ENCODE measurements at regions not wholly inside any gene's neighbourhood (a gene's known extent, or its start where the extent isn't known, plus 50 kb on each side); places are given as distances from the start of the nearest gene placed in this dataset.

DNA sequence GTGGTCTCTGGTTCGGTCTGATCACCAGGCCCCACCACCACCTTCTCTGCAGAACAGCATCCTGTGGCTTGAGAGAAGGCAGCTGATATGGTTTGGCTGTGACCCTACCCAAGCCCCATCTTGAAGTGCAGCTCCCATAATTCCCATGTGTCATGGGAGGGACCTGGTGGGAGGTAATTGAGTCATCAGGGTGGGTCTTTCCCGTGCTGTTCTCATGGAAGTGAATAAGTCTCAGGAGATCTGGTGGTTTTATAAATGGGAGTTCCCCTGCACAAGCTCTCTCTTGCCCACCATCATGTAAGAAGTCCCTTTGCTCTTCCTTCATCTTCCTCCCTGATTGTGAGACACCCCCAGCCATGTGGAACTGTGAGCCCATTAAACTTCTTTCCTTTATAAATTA, 352.3 kb upstream of the CDH5 start:
- no peak for DNase-seq (ENCODE audit: low spot score)

DNA sequence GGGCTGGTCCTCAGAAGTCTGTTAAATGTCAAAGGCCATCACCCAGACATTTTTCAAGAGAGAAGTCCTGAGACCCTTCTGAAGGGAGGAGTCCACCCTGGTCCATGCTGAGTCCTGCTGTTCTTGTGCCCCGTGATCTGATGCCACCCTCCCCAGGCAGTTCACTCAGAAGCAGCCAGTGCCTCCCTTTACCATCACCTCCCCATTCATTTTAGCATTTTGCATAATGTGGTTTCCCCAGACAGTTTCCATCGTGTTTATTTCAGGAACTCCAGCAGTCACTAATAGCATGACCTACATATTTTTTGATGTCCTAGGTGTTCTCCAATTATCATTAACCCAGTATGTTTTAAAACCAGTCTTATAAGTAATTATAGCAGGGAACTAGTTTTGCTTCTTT, 353.0 kb upstream of the CDH5 start:
- DNase-seq (ENCODE audit: low spot score) = no peak

DNA sequence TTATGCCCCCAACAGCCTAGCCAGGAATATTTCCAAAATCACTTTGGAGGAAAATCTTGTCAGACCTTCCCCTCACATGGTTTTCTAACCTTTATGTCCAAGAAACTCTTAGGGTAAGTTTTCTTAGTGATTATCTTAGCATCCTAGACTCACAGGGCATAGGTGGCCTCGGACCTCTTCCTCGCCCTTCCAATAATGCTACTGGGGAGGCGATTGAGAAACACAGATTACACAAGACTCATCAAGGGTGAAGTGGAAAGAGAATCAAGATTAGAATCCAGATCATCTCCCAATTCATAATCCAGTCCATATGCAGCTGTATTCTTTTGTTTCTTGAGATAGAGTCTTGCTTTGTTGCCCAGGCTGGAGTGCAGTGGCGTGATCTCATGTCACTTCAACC, 358.4 kb upstream of the CDH5 start:
- no peak for DNase-seq (ENCODE audit: low spot score)

DNA sequence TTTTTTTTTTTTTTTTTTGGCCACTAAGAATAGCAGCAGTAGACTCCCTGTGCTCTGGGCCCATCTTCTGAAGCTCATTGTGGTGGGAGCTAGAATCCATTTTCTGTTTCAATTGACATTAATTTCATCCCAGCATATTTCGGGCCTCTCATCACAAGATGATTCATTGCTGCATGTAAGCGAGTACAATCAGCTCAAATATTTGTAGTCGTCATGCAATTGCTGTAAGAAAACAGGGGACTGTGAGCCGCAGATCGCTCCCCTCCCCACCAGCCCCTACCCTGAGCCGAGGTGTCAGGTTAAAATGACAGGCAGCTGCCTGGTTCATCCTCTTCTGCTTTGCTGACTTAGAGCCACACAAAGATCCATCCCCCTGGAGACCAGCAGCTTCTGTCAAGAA, 358.8 kb upstream of the CDH5 start:
- DNase-seq (ENCODE audit: low spot score) = peak; percentile 70

DNA sequence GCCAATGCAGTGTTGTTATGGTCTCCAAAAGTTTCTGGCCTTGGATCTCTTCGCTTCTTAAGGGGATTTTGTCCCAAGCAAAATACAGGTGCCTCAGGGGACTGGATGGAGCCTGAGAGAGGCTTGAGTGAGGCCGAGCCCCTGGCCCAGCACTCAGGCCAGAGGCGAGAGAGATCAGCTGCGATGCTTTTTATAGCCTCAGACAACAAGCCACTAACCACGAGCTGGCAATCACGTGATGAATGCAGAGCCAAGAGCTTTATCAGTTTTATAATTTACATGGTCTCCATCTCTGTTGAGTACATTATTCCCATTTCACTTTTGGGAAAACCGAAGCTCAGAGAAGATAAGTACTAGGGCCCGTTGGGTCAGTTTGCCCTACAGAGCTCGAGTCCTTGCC, 360.0 kb upstream of the CDH5 start:
- no peak for DNase-seq (ENCODE audit: low spot score)

DNA sequence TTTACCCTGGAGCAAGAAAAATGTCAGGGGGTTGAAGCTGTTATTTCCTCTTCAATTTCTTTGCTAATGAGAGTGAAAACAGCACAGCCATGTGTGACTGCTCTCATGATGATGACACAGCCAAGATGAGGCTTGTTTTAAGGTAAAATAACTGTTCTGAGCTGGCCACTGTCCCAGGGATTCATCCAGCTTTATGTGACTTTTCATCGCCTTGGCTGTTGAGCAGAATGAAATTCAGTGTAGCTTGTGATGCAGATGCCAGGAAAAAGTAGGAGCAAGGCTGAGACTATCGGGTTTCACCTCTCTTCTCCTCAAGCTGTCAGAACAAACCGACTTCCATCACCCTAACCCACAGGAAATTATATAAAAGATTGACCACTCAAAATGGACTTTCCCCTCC, 361.8 kb upstream of the CDH5 start:
- DNase-seq (ENCODE audit: low spot score) = no peak

DNA sequence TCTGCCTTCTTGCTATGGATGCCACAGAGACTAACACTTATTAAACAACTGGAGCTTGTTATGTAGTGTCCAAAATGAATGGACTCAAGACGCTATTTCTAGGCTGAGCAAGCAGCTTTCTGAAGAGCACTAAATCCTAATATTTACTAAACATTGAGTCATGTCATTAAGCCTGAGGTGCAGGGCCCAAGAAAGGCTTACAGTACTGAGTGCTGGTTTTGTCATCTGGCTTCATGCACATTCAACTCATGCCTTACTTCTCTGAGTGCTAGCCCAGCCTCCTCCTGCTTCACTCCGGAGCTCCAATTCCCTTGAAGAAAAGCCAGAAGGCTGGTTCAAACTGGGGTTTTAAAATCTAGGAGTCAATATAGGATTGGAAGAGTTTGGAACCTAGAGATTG, 363.3 kb upstream of the CDH5 start:
- no peak for DNase-seq (ENCODE audit: low spot score)

DNA sequence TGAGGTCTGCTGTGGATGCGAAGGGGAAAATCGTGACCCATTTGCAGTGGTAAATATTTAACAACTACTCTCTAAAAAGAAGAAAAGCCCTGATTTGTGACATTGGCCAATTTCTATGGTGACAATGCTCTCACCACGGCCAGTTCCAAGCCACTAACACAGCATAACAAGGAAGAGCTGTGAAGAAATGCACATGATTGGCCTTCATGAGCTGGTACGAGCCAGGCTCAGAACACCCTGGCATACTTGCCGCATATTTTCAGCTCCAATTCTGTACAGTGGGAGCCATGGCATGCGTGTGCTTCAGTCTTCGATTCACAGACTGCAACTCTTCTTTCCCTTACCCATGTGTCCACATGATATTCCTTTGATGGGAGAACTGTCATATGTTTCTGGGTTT, 363.9 kb upstream of the CDH5 start:
- DNase-seq (ENCODE audit: low spot score) = no peak

DNA sequence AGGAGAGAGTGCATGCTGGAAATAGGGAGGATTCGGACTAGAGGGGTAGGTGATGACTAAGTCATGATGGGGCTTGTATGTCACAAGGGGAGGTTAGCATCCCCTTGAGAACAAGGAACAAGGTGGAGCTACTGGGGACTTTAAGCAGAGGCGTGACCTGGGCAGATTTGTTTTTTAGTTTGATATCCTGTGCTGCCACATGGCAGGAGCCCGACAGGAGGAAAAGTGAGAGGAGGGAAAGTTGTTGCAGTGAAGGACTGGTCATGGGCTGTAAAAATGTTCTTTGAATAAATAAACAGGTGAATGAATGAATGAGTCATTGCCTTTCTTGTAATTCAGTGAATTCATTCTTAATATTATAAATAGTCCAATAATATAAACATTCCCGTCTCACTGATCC, 365.1 kb upstream of the CDH5 start:
- no peak for DNase-seq (ENCODE audit: low spot score)

DNA sequence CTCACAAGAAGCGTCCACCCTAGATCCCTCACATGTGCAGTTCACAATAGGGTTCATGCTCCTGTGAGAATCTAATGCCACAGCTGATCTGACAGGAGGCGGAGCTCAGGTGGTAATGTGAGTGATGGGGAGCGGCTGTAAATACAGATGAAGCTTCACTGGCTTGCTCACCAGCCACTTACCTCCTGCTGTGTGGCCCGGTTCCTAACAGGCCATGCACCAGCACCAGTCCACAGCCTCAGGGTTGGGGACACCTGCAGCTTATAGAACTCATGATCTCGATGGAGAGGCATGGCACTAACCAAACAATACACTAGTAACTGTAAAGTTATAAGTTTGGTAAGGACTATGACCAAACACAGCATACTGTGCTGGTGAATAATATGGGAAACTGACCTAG, 368.0 kb upstream of the CDH5 start:
- DNase-seq (ENCODE audit: low spot score) = no peak

DNA sequence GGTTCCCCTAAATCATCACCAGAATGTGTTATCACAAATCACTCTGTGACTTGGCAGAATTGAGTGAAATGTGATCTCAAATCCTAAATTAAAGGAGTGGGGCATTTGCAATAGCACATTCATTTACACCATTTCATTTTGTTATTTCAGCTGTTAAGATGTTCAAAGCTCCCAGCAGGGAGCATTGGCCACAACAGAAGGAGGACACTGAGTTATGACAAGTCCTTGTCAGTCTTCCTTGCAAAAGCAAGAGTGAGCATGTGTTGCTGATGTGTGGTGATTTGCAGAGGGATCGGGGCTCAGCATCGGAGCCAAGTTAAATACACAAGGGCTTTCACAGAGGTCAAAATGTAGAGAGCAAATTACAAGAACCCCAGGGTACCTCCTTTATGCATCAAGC, 372.2 kb upstream of the CDH5 start:
- no peak for DNase-seq (ENCODE audit: low spot score)

DNA sequence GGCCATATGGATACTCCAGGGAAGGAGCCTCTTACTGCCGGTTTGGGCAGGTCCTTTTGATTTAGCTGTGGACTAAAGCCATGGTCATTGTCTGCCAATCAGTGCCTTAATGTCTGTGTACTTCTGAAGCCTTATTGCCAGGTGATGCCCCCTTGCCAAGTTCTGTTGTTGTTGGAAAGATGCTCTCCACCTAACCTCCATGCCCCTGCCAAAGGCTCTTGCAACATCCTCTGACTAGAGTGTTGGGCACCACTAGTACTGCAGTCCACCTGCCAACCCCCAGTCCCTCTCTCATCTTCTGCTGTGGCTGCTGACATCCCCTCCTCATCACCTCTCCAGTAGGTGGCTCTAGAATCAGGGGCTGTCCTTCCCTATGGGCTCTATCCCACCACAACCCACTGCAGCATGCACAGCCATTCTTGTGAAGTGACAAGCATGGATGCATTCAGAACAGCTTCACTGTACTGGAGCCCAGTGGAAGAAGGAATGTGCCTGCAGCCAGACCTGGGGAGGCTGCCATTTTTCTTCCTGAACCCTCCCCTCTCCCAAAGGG, 375.3 kb upstream of the CDH5 start:
- no peak for DNase-seq (ENCODE audit: low spot score)

DNA sequence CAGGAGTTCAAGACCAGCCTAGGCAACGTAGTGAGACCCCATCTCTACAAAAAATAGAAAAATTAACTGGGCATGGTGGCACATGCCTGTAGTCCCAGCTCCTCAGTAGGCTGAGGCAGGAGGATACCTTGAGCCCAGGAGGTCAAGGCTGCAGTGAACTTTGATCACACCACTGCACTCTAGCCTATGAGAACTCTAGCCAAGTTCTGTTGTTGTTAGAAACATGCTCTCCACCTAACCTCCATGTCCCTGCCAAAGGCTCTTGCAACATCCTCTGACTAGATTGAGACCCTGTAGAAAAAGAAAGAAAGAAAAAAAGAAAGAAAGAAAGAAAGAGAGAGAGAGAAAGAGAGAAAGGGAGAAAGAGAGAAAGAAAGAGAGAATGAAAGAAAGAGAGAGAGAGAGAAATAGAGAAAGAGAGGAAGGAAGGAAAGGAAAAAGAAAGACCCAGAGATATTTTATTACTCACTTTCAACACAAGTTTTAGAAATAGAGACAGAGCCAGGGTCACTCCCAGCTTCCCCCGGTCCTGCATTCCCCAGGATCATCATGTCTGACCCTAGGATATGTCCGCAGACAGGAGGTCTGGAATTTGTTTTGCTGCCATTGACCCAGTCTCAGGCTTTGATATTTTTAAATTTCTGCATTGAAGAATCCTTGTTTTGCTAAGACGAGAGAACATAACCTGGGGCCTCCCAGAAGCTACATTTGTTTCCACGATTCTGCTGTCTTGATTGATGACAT, 376.5 kb upstream of the CDH5 start:
- no peak for DNase-seq (ENCODE audit: low spot score)

DNA sequence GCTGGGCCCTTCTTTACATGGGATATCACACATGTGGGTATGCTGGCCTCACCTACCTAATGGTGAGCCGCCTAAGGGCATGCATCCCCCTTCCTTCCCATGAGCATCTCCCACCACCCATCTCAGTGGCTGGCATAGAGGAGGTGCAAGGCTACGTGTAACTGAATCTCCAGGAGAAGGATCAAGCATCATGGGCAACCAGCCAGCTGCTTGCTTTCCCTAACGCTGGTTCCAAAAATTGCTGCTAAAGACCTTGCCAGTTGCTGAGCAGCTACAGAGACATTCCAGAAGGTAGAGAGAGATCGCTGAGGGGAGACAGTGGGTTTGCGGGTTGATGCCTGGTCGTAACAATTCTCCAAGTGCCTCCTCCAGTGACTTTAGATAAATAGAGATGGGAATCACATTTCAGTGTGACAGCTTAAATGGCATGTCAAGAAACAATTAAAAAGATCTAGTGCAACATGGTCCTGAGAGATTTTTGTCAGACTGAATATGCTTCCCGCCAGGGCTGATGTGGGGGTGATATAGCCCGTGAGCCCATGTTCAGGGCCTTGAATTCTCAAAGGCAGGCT, 378.4 kb upstream of the CDH5 start:
- DNase-seq (ENCODE audit: low spot score) = no peak

DNA sequence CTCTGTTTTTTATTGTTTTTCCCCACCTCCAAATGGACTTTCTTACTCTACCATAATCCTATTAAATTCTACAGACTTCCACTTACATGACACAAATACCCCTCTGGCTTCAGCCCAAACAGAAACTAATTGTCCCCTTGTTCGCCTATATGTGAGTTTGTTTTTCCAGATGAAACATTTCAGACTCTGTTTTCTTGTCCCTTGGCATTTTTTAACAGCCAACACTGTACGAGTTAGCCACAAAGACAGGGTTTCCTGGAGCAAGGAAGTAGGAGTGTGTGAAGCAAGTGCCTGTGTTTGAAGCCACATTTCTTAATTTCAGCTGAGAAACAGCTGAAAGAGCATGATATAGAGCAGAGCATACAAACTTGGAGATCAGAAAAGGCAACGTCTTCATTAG, 382.2 kb upstream of the CDH5 start:
- DNase-seq (ENCODE audit: low spot score) = no peak

DNA sequence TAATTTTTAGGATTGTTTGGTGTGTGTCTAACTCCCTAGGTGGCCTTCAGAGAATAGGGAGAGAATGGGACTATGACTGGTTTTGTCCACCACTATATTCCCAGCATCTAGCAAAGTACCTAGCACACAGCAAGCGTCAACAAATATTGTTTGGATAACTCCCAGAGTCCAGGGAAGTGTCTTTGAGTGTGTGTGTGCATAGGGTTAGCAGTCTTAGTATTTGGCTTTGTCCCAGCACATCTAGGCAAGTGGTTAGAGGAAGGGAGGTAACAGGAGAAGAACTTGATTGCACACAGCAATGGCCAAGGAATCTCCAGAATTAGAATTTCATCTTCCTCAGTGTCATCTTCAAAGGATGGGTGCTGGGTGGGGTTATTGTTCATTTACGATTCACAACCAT, 385.4 kb upstream of the CDH5 start:
- no peak for DNase-seq (ENCODE audit: low spot score)

DNA sequence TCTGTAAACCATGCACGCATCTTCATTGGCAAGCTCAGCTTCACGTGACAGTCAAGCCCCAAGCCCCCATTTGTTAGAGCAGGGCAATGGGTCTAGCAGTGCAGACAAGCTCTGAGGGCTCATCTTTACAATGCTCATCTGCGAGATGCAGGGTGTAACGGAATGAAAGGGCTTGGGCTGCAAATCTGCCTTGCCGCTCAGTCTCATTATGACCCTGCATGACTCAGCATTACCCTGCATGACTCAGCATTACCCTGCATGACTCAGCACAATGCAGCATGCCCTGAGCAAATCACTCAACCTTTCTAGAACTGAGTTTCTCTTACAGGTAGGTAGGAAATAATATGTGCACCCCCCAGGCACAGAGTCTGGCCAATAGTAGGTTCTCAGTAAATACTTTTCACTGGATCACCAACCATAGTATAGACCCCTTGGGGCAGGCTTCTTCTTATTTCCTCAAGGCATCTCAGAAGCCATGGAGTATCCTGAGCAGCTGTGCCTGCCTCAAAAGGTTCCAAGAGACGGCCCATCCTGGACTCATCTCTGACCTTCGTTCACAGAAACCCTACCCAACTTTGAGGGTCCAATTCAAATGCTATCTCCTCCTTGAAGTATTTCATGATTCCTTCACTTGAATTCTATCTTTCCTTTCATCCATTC, 391.3 kb upstream of the CDH5 start:
- no peak for DNase-seq (ENCODE audit: low spot score)

DNA sequence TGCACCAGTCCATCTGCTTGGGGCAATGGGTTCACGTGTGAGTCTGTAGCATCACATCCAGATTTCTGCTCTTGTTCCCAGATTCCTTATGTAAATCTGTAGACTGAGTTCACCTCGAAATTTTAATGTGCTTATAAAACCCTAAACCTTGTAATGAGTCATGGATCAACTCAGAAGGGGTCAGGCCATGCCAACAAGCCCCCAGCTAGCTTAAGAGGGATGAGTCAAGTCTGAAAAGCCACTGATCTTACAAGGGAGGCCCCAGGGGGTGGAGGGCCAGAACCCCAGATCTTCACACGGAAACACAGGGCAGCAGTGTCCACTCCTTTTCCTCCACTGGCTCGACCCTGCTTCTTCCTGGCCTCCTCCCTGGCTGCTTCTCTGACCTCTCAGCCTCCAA, 399.1 kb upstream of the CDH5 start:
- DNase-seq (ENCODE audit: low spot score) = no peak

DNA sequence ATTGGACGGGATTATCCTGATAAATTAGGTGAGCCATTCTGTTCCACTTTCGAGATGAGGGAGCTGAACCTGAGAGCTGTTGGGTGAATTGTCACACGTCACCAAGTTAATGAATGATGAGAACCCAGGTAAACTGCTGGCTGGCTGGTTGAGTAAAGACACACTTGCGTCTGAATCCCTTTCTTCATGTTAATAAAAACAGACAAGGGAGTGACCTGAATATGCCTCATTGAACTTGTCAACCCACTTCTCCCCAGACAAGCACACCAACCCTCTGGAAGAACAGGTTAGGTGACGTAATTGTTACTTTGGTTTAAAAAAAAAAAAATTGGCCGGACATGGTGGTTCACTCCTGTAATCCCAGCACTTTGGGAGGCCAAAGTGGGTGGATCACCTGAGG, 400.9 kb upstream of the CDH5 start:
- no peak for DNase-seq (ENCODE audit: low spot score)

DNA sequence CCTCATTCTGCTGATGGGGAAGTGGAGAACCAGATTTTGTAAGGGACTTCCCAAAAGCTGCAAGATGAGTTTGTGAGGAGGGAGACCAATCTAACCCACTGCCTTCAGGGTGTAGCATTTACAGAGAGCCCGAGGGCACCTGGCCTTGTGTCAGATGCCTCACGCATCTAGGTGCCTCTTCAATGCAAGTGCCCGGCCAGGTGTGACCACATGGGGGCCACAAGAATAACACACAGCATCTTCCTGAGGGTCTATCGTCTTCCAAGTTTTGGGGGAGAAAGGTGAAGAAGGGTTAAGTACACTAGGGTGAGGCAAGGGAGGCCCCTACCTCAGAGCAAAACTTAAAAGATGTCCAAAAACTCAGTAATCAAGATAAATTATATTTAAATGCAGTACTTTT, 401.7 kb upstream of the CDH5 start:
- no peak for DNase-seq (ENCODE audit: low spot score)

DNA sequence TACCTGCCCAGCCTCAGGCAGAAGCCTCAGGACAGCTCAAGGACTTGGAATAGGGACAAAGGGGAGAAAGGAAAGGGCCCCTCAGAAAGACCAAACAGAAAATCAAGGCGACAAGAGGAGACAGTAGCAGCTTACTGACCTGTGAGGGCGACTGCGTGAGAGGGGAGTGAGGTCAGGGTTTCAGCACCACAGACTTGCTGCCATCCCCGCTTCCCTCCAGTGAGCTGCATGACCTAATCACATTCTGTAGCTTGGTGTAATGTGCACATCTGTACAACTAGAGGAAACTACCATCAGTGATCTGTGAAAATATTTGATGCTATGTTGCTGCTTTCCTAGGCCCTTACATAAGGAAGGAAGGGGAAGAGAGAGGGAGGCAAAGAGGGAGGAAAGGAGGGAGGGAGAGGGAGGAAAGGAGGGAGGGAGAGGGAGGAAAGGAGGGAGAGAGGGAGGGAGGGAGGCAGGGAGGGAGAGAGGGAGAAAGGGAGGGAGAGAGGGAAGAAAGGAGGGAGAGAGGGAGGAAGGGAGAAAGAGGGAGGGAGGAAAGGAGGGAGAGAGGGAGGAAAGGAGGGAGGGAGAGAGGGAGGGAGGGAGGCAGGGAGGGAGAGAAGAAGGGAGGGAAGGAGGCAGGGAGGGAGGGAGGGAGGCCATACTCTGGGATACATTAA, 404.9 kb upstream of the CDH5 start:
- no peak for DNase-seq (ENCODE audit: low spot score)

DNA sequence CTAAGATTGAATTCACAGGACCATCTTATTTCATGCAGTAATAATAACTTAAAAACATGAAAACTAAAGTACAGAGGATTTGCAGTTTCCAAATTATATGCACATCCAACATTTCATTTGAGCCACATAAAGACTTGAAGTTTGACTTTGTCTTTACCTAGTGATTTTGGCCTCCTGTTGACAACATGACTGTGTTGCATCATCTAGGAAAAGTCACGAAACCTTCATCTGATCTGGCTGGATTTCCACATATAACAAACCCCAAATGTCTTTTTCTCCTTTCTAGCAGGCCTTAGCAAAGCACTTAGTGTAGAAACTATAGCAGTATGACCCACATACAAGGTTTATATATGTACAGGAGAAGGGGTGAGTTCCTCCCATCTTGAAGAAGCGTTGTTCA, 406.5 kb upstream of the CDH5 start:
- no peak for DNase-seq (ENCODE audit: low spot score)

DNA sequence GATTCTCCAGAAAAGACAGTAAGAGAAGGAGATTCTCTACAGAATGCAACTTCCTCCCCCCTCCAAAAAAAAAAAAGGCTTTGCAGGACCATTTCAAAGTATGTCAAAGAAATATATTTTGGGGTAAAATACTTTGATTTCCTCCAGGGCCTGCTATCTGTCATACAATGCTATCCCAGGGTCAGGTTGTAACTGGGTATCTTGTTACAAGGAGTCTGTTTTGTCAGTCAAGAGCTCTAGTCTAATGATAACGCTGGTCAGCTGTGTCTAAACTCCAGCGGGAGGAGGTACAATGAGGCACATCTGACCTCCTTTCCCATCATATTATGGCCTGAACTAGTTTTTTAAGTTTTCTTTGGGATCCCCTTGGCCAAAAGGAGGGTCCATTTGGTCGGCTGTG, 408.4 kb upstream of the CDH5 start:
- DNase-seq (ENCODE audit: low spot score) = no peak

Data from hepatic stellate cell (primary cell).